ENCODE measurements at regions not wholly inside any gene's neighbourhood (a gene's known extent, or its start where the extent isn't known, plus 50 kb on each side); places are given as distances from the start of the nearest gene placed in this dataset.
A peak's percentile ranks its signal among the peaks of the same experiment; 100 is the strongest.

GRCh38 chr11:81089242-81089641 lies 1644.4 kb downstream of the FAM181B start:
- peak overlapping the region; percentile 65 for H2AFZ ChIP-seq (ENCODE audit: low read length)
- no peak overlapping the region; a peak in 1 of 7 replicates for H3K27ac Mint-ChIP-seq
- H3K18ac ChIP-seq (ENCODE audit: insufficient read length, low read depth, low read length): no peak overlapping the region
- H3K79me2 ChIP-seq (ENCODE audit: insufficient read depth, low read length): no peaks in the 10 kb centered on the region
- no peak overlapping the region for H3K4me3 Mint-ChIP-seq
- H4K20me1 ChIP-seq (ENCODE audit: control insufficient read depth, insufficient read depth, insufficient read length): no peaks in the 10 kb centered on the region
- H3K9ac ChIP-seq (ENCODE audit: extremely low read depth, insufficient read length, low read length): no peak overlapping the region
- no peaks in the 10 kb centered on the region for H3K27me3 ChIP-seq (ENCODE audit: insufficient read depth, low read length)
- H3K14ac ChIP-seq (ENCODE audit: insufficient read depth, low read length): no peak overlapping the region
- no peak overlapping the region for H3K4ac ChIP-seq (ENCODE audit: low read depth, low read length)
- no peak overlapping the region for H2BK15ac ChIP-seq (ENCODE audit: low read depth, low read length)
- no peak overlapping the region for H3K23ac ChIP-seq (ENCODE audit: insufficient read length, low read depth, low read length)
- no peaks in the 10 kb centered on the region for H3K23me2 ChIP-seq (ENCODE audit: insufficient read length, low read depth, low read length, poor library complexity, severe bottlenecking)
- no peak overlapping the region for H2BK5ac ChIP-seq (ENCODE audit: insufficient read length, low read length)
- H3K36me3 Mint-ChIP-seq (ENCODE audit: insufficient read depth in 1 of 3, low read depth in 3 of 3): no peaks in the 10 kb centered on the region
- H3K4me2 ChIP-seq (ENCODE audit: insufficient read depth, insufficient read length, low read length): no peak overlapping the region
- H3K56ac ChIP-seq (ENCODE audit: insufficient read length, low read depth, low read length): no peak overlapping the region
- no peak overlapping the region for H4K8ac ChIP-seq (replicated peaks; ENCODE audit: insufficient read length, low read depth, low read length)
- no peak overlapping the region for H2BK120ac ChIP-seq (ENCODE audit: low read depth, low read length, poor library complexity, severe bottlenecking)
- no peaks in the 10 kb centered on the region for H3K27me3 Mint-ChIP-seq (ENCODE audit: low read depth)
- no peak overlapping the region for H4K91ac ChIP-seq (ENCODE audit: insufficient read length, low read depth, low read length)
- no peak overlapping the region for H2AK5ac ChIP-seq (ENCODE audit: insufficient read length, low read length)
- no peak overlapping the region for H2BK12ac ChIP-seq (ENCODE audit: insufficient read length, low read depth, low read length)
- H3K4me1 Mint-ChIP-seq: no peaks in the 10 kb centered on the region
- WGBS (ENCODE audit: extremely low coverage, insufficient read length, low lambda C conversion rate): no CpG with 5 or more reads among the region's 4 CpGs
- no peaks in the 10 kb centered on the region for H3K79me1 ChIP-seq (ENCODE audit: insufficient read depth, low read depth, low read length, poor library complexity, severe bottlenecking)
- no peaks in the 10 kb centered on the region for H3K9me3 Mint-ChIP-seq
- H2BK20ac ChIP-seq (ENCODE audit: low read depth, low read length, poor library complexity, severe bottlenecking): no peak overlapping the region
- H4K5ac ChIP-seq (ENCODE audit: insufficient read length, low read depth, low read length): no peak overlapping the region
- H3K4me1 ChIP-seq (ENCODE audit: insufficient read depth, low read length): no peaks in the 10 kb centered on the region
- no peak for DNase-seq
- no peak overlapping the region for H3T11ph ChIP-seq (ENCODE audit: low read length)
- no peak overlapping the region for H3K27ac ChIP-seq (ENCODE audit: insufficient read length, low read depth, low read length)
- no peak for TF ChIP-seq CTCF (conservative IDR thresholded peaks at IDR 0.05)
- H3K9me3 ChIP-seq (ENCODE audit: control insufficient read depth, low read depth, low read length): no peaks in the 10 kb centered on the region

Data from H9 (cell line).